Smooth muscle cell (in vitro differentiated cells): ENCODE measurements at regions not wholly inside any gene's neighbourhood (a gene's known extent, or its start where the extent isn't known, plus 50 kb on each side); places are given as distances from the start of the nearest gene placed in this dataset.

ENCODE experiments used
- DNase-seq: peaks from one replicate; lab custom pipeline; 2025; ENCODE audit not compliant: unreplicated experiment; lab: John Stamatoyannopoulos, UW
- H2AFZ ChIP-seq: fragments of 200-600 bp; sonication (generic); 2 replicates; pipeline ENCODE4 v1.6.0; 2016; ENCODE audit warnings: antibody characterized with exemption, low read depth, mild to moderate bottlenecking
- H3F3A ChIP-seq: fragments of 200-600 bp; sonication (generic); 2 replicates; pipeline ENCODE4 v1.6.0; 2017; ENCODE audit warnings: antibody characterized with exemption, low read depth
- H3K27ac ChIP-seq: fragments of 200-600 bp; sonication (generic); 2 replicates; pipeline ENCODE4 v1.5.1; 2016; ENCODE audit warnings: low read depth, mild to moderate bottlenecking
- H3K27me3 ChIP-seq: fragments of 200-600 bp; sonication (generic); 2 replicates; pipeline ENCODE4 v1.6.1; 2016; ENCODE audit warnings: low read depth, mild to moderate bottlenecking
- H3K36me3 ChIP-seq: fragments of 200-600 bp; sonication (generic); 2 replicates; pipeline ENCODE4 v1.5.1; 2016; ENCODE audit warnings: low read depth
- H3K4me1 ChIP-seq: fragments of 200-600 bp; sonication (generic); 2 replicates; pipeline ENCODE4 v1.5.1; 2016; ENCODE audit warnings: low read depth
- H3K4me2 ChIP-seq: fragments of 200-600 bp; sonication (generic); 2 replicates; pipeline ENCODE4 v1.6.0; 2016; ENCODE audit warnings: mild to moderate bottlenecking
- H3K4me3 ChIP-seq: fragments of 200-600 bp; sonication (generic); 2 replicates; pipeline ENCODE4 v1.5.1; 2016; ENCODE audit warnings: mild to moderate bottlenecking
- H3K79me2 ChIP-seq: fragments of 200-600 bp; sonication (generic); 2 replicates; pipeline ENCODE4 v1.6.0; 2016; ENCODE audit warnings: low read depth, mild to moderate bottlenecking
- H3K9ac ChIP-seq: fragments of 200-600 bp; sonication (generic); 2 replicates; pipeline ENCODE4 v1.6.0; 2016; ENCODE audit warnings: low read depth
- H3K9me3 ChIP-seq: fragments of 200-600 bp; sonication (generic); replicated peaks from 2 replicates; pipeline ENCODE4 v1.5.1; 2016; ENCODE audit warnings: low read depth
- H4K20me1 ChIP-seq: fragments of 200-600 bp; sonication (generic); 2 replicates; pipeline ENCODE4 v1.6.0; 2016; ENCODE audit warnings: low read depth
- CTCF ChIP-seq: fragments of 200-600 bp; sonication (generic); IDR thresholded peaks from 2 replicates; pipeline ENCODE4 v1.5.1; 2017; ENCODE audit warnings: borderline replicate concordance, mild to moderate bottlenecking, antibody characterized with exemption; ENCODE audit not compliant: insufficient read depth, poor library complexity, severe bottlenecking
- WGBS: methylation state at CpG from one replicate; pipeline ENCODE4 v1.1.7; 2016; ENCODE audit warnings: low lambda C conversion rate; 5-methylcytosine and 5-hydroxymethylcytosine counted together

GRCh38 chr9:80948066-80948465 is 741.3 kb downstream of the TLE1 start:
- H3K27ac ChIP-seq = no peak overlapping the region
- no peaks in the 10 kb centered on the region for H3K79me2 ChIP-seq
- no peaks in the 10 kb centered on the region for H3K27me3 ChIP-seq
- no peaks in the 10 kb centered on the region for H3K36me3 ChIP-seq
- no peak overlapping the region for H3K9ac ChIP-seq
- H4K20me1 ChIP-seq = no peaks in the 10 kb centered on the region
- WGBS = 90% methylated on average over 3 of the region's 3 CpGs
- no peaks in the 10 kb centered on the region for H3F3A ChIP-seq
- no peak for DNase-seq
- H3K4me2 ChIP-seq = no peak overlapping the region
- H2AFZ ChIP-seq = no peak overlapping the region
- H3K9me3 ChIP-seq = no peaks in the 10 kb centered on the region
- no peak for TF ChIP-seq CTCF
- H3K4me3 ChIP-seq = no peak overlapping the region
- H3K4me1 ChIP-seq = peaks cover 5% of the 10 kb centered on the region

GRCh38 chr9:80946496-80947170 is 742.7 kb downstream of the TLE1 start:
- no peaks in the 10 kb centered on the region for H3K79me2 ChIP-seq

GRCh38 chr9:80945436-80945835 is 743.9 kb downstream of the TLE1 start:
- H3K27me3 ChIP-seq = no peaks in the 10 kb centered on the region
- no peaks in the 10 kb centered on the region for H4K20me1 ChIP-seq
- no peak overlapping the region for H2AFZ ChIP-seq
- no peak overlapping the region for H3K9ac ChIP-seq
- no peaks in the 10 kb centered on the region for H3K36me3 ChIP-seq
- H3K27ac ChIP-seq = no peak overlapping the region
- no peak overlapping the region for H3K4me3 ChIP-seq
- no peaks in the 10 kb centered on the region for H3K4me1 ChIP-seq
- no peaks in the 10 kb centered on the region for H3K79me2 ChIP-seq
- H3K9me3 ChIP-seq = no peaks in the 10 kb centered on the region
- H3K4me2 ChIP-seq = no peak overlapping the region
- DNase-seq = no peak
- WGBS = 68% methylated on average over 2 of the region's 2 CpGs
- no peak for TF ChIP-seq CTCF
- no peaks in the 10 kb centered on the region for H3F3A ChIP-seq

More at GRCh38 chr9:80946496-80947170, 742.7 kb downstream of the TLE1 start:
- Histone ChIP-seq H3K4me2 (no peak overlapping the region), H3K27me3 (no peaks in the 10 kb centered on the region), H3K9ac (no peak overlapping the region), H3K36me3 (no peaks in the 10 kb centered on the region), H2AFZ (no peak overlapping the region), H3K9me3 (no peaks in the 10 kb centered on the region), H3K4me3 (no peak overlapping the region), H4K20me1 (no peaks in the 10 kb centered on the region), H3F3A (no peaks in the 10 kb centered on the region), H3K27ac (no peak overlapping the region), H3K4me1 (no peaks in the 10 kb centered on the region)
- WGBS = 92% methylated on average over 1 of the region's 1 CpG
- DNase-seq = no peak
- TF ChIP-seq CTCF = no peak

GRCh38 chr9:80937645-80938044 is 751.7 kb downstream of the TLE1 start:
- Histone ChIP-seq H3K27ac (no peak overlapping the region), H4K20me1 (no peaks in the 10 kb centered on the region), H3K79me2 (no peaks in the 10 kb centered on the region), H3K9me3 (no peaks in the 10 kb centered on the region), H3K4me1 (no peaks in the 10 kb centered on the region), H3K9ac (no peak overlapping the region), H3F3A (no peaks in the 10 kb centered on the region), H2AFZ (no peak overlapping the region), H3K27me3 (no peaks in the 10 kb centered on the region), H3K36me3 (no peaks in the 10 kb centered on the region), H3K4me3 (no peak overlapping the region), H3K4me2 (no peak overlapping the region)
- TF ChIP-seq CTCF = no peak
- 100% methylated on average over 1 of the region's 1 CpG for WGBS
- DNase-seq = no peak
